ENCODE measurements at regions not wholly inside any gene's neighbourhood (a gene's known extent, or its start where the extent isn't known, plus 50 kb on each side); places are given as distances from the start of the nearest gene placed in this dataset.

DNA sequence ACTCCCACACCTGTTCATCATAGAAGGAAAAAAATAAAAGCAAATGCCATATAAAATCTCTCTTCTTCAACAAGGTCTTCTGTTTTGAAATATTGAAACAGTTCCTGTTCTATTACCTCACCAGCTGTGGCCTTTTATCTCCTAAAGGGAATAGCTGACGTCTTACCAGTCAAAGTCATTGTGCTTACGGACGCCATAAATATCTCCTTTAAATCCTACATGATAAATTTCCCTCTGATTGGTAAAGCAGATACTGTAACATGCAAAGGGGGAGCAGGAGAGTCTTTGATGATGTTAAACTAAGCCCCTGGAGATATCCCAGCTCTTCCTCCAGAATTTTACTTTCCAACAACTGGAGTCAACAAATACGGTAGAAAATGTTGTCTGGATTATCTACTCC, 168.4 kb downstream of the ZC3H11B start:
- no peak for TF ChIP-seq CTCF (IDR thresholded peaks at IDR 0.05; ENCODE audit: low read depth, low read length, missing control alignments)
- Histone ChIP-seq H3K4me3 (ENCODE audit: low read depth, low read length) (no peak overlapping the region), H3K27me3 (replicated peaks) (no peaks in the 10 kb centered on the region), H3K27ac (no peak overlapping the region), H3K36me3 (replicated peaks) (no peaks in the 10 kb centered on the region)
- in situ Hi-C loops (cut with HindIII; ENCODE audit: low pct_ligation_motif_present, low sequenced_read_pairs): no loop called here
- DNase-seq: no peak

DNA sequence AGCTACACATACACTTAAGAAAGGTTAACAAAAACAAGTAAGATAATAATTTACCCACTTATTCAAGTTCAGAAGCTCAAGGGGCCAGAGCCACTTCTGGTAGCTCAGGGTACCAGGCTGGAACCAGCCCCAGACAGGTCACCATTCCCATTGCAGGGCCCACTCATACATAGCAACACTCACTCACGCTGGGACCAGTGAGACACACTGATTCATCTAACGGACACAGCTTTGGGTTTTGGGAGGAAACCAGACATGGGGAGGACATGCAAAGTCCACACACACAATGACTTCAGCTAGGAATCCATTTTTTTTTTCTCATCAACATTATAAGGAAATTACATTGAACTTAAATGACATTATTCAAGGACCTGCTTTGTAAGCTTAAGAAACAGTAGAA, 169.1 kb downstream of the ZC3H11B start:
- in situ Hi-C loops (cut with HindIII; ENCODE audit: low pct_ligation_motif_present, low sequenced_read_pairs): no loop called here
- H3K36me3 ChIP-seq (replicated peaks): no peaks in the 10 kb centered on the region
- no peak for TF ChIP-seq CTCF (IDR thresholded peaks at IDR 0.05; ENCODE audit: low read depth, low read length, missing control alignments)
- DNase-seq: peak; percentile 14
- H3K27ac ChIP-seq: no peak overlapping the region
- no peak overlapping the region for H3K4me3 ChIP-seq (ENCODE audit: low read depth, low read length)
- no peaks in the 10 kb centered on the region for H3K27me3 ChIP-seq (replicated peaks)

DNA sequence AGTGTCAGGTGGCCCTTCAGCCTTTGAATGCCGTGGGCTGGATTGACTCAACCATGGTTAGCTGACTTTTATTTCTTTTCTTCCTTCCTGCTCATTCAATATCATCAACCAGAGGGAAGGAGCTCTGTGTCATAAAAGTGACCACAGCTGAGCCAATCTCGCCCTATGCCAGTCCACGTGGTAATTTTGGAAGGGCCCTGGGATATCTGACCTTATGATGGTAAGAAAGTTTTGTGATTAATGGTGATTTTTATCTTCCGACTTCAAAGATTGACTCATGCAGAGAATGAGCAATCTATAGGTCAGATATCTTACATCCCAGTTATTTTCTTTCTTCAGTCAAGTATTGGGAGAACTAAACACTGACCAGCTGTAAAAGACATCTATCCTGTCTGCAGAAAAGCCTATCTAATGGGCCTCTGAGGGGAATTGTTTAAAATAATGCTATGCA, 170.3 kb downstream of the ZC3H11B start:
- TF ChIP-seq CTCF (IDR thresholded peaks at IDR 0.05; ENCODE audit: low read depth, low read length, missing control alignments): no peak
- in situ Hi-C loops (cut with HindIII; ENCODE audit: low pct_ligation_motif_present, low sequenced_read_pairs): no loop called here
- Histone ChIP-seq H3K4me3 (ENCODE audit: low read depth, low read length) (no peak overlapping the region), H3K27me3 (replicated peaks) (no peaks in the 10 kb centered on the region), H3K27ac (no peak overlapping the region), H3K36me3 (replicated peaks) (no peaks in the 10 kb centered on the region)
- peak; percentile 46 for DNase-seq

- no peak overlapping the region for H3K27ac ChIP-seq
- H3K4me3 ChIP-seq (ENCODE audit: low read depth, low read length): no peak overlapping the region
- no peaks in the 10 kb centered on the region for H3K27me3 ChIP-seq (replicated peaks)
- no peak for DNase-seq
- in situ Hi-C loops (cut with HindIII; ENCODE audit: low pct_ligation_motif_present, low sequenced_read_pairs): no loop called here
- no peak for TF ChIP-seq CTCF (IDR thresholded peaks at IDR 0.05; ENCODE audit: low read depth, low read length, missing control alignments)
- H3K36me3 ChIP-seq (replicated peaks): no peaks in the 10 kb centered on the region
Measured at GRCh38 chr1:219441884-219442283, 171.0 kb downstream of the ZC3H11B start.

DNA sequence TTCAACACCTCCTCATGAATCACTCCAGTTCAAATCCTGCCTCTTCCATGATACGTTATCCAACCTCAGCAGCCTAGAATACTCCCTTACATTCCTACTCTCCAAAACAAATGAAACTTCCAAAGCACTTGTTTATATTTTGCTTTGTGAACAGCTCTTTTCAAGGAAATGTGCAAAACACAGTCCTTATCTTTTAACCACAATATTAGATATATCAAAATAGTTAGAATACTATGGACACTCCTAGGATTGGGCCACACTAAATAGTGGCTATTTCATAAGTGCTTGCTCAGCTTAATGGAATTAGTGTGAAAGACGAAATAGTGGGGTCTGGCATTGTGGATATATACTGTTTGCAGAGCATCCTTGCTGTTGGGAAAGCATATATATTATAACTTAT, 173.5 kb downstream of the ZC3H11B start:
- in situ Hi-C loops (cut with HindIII; ENCODE audit: low pct_ligation_motif_present, low sequenced_read_pairs): no loop called here
- no peak for DNase-seq
- H3K36me3 ChIP-seq (replicated peaks): no peaks in the 10 kb centered on the region
- no peak overlapping the region for H3K27ac ChIP-seq
- H3K4me3 ChIP-seq (ENCODE audit: low read depth, low read length): no peak overlapping the region
- H3K27me3 ChIP-seq (replicated peaks): no peaks in the 10 kb centered on the region
- no peak for TF ChIP-seq CTCF (IDR thresholded peaks at IDR 0.05; ENCODE audit: low read depth, low read length, missing control alignments)

GRCh38 chr1:219438386-219438785, 174.5 kb downstream of the ZC3H11B start:
- TF ChIP-seq CTCF (IDR thresholded peaks at IDR 0.05; ENCODE audit: low read depth, low read length, missing control alignments): no peak
- in situ Hi-C loops (cut with HindIII; ENCODE audit: low pct_ligation_motif_present, low sequenced_read_pairs): no loop called here
- DNase-seq: no peak
- Histone ChIP-seq H3K27ac (no peak overlapping the region), H3K36me3 (replicated peaks) (no peaks in the 10 kb centered on the region), H3K4me3 (ENCODE audit: low read depth, low read length) (no peak overlapping the region), H3K27me3 (replicated peaks) (no peaks in the 10 kb centered on the region)
